Endothelial cell of umbilical vein (primary cell): ENCODE measurements at regions not wholly inside any gene's neighbourhood (a gene's known extent, or its start where the extent isn't known, plus 50 kb on each side); places are given as distances from the start of the nearest gene placed in this dataset.

Source experiments
- BruUV-seq: library from RNA; stranded (reverse); fragments of 400-500 nt; replicated peaks from 2 replicates; lab custom pipeline; 2021; lab: Mats Ljungman, UMichigan
- CTCF ChIA-PET: fragments of 300-600, 350-600 bp; sonication (Branson Sonifier 250); formaldehyde crosslinking; loops from one replicate; lab custom pipeline; 2021; ENCODE audit warnings: antibody characterized with exemption, inconsistent platforms; lab: Charles Lee
- POLR2A ChIA-PET: fragments of 300-600, 350-600 bp; sonication (Branson Sonifier 250); formaldehyde crosslinking; loops from one replicate; lab custom pipeline; 2021; ENCODE audit warnings: antibody characterized with exemption, inconsistent platforms; lab: Charles Lee
- DNase-seq: peaks from one replicate; pipeline ENCODE4 v3.0.0-alpha.2; 2011; ENCODE audit warnings: low read depth, low spot score
- FAIRE-seq: peaks from 2 replicates; lab custom pipeline; 2011; peaks lifted over from hg19 to GRCh38; lab: Jason Lieb, UNC
- H2AFZ ChIP-seq: 2 replicates; pipeline ENCODE4 v1.6.0; 2012; ENCODE audit warnings: low read depth, low read length, control low read depth, inconsistent platforms
- H3K27ac ChIP-seq: 2 replicates; pipeline ENCODE4 v1.5.1; 2011; ENCODE audit warnings: low read depth, mild to moderate bottlenecking, control low read depth, low read length, moderate library complexity; ENCODE audit not compliant: insufficient read depth
- H3K27me3 ChIP-seq, 2 experiments: 2 replicates each; pipeline versions ENCODE4 v1.6.0 to v1.6.1; 2011; ENCODE audit warnings: low read length in 2 of 2, mixed read lengths in 1 of 2; ENCODE audit not compliant: control insufficient read depth in 2 of 2, insufficient read depth in 2 of 2
- H3K36me3 ChIP-seq, 2 experiments: 2 replicates in 1 of 2; 3 replicates in 1 of 2; pipeline ENCODE4 v1.5.1; 2011; ENCODE audit warnings: low read length in 2 of 2, mild to moderate bottlenecking in 1 of 2, moderate library complexity in 1 of 2; ENCODE audit not compliant: control insufficient read depth in 2 of 2, insufficient read depth in 2 of 2; ENCODE audit errors: extremely low read depth in 1 of 2
- H3K4me1 ChIP-seq: 3 replicates; pipeline ENCODE4 v1.5.1; 2011; ENCODE audit warnings: mild to moderate bottlenecking, low read length; ENCODE audit not compliant: control insufficient read depth, insufficient read depth; ENCODE audit errors: extremely low read depth
- H3K4me2 ChIP-seq: 2 replicates; pipeline ENCODE4 v1.6.1; 2011; ENCODE audit warnings: low read length, control low read depth, mixed read lengths; ENCODE audit not compliant: insufficient read depth
- H3K4me3 ChIP-seq, 3 experiments: fragments of 200-600 bp in 1 of 3; sonication (generic), shearing (Covaris generic) in 1 of 3; replicated peaks in 1 of 3; 2 replicates each; pipeline ENCODE4 v1.5.1; 2011 to 2016; ENCODE audit warnings: control low read depth in 3 of 3, low read length in 3 of 3, mild to moderate bottlenecking in 2 of 3, inconsistent platforms in 1 of 3, low read depth in 1 of 3, moderate library complexity in 1 of 3; ENCODE audit not compliant: insufficient read depth in 1 of 3
- H3K79me2 ChIP-seq: 2 replicates; pipeline ENCODE4 v1.6.0; 2012; ENCODE audit warnings: low read length, inconsistent platforms; ENCODE audit not compliant: control insufficient read depth, insufficient read depth
- H3K9ac ChIP-seq: replicated peaks from 2 replicates; pipeline ENCODE3; 2011; ENCODE audit warnings: low read length, control low read depth; ENCODE audit not compliant: insufficient read depth; ENCODE audit errors: extremely low read depth
- H3K9me1 ChIP-seq: replicated peaks from 3 replicates; pipeline ENCODE4 v1.6.0; 2011; ENCODE audit warnings: mild to moderate bottlenecking, low read length; ENCODE audit not compliant: control insufficient read depth, insufficient read depth; ENCODE audit errors: extremely low read depth
- H3K9me3 ChIP-seq: replicated peaks from 2 replicates; pipeline ENCODE4 v1.5.1; 2012; ENCODE audit warnings: low read length, inconsistent platforms; ENCODE audit not compliant: control insufficient read depth, insufficient read depth
- H4K20me1 ChIP-seq: replicated peaks from 2 replicates; pipeline ENCODE3; 2011; ENCODE audit warnings: mild to moderate bottlenecking, low read length; ENCODE audit not compliant: control insufficient read depth, insufficient read depth; ENCODE audit errors: extremely low read depth
- EZH2 ChIP-seq: IDR thresholded peaks from 2 replicates; pipeline ENCODE4 v1.6.1; 2012; ENCODE audit warnings: borderline replicate concordance, low read depth, mild to moderate bottlenecking, moderate library complexity, low read length, inconsistent platforms; ENCODE audit not compliant: severe bottlenecking
- FOS ChIP-seq: IDR thresholded peaks from 2 replicates; pipeline ENCODE4 v1.6.1; 2011; ENCODE audit warnings: mild to moderate bottlenecking, low read length, moderate library complexity, borderline replicate concordance; ENCODE audit not compliant: insufficient read depth
- GATA2 ChIP-seq: IDR thresholded peaks from 2 replicates; pipeline ENCODE4 v1.7.0; 2011; ENCODE audit warnings: low read depth, mild to moderate bottlenecking, moderate library complexity, mixed read lengths, low read length; ENCODE audit not compliant: insufficient read length, insufficient read depth
- JUN ChIP-seq: IDR thresholded peaks from 2 replicates; pipeline ENCODE4 v1.6.1; 2011; ENCODE audit warnings: borderline replicate concordance, low read depth; ENCODE audit not compliant: insufficient read length, insufficient read depth
- MAX ChIP-seq: IDR thresholded peaks from 2 replicates; pipeline ENCODE4 v1.6.1; 2011; ENCODE audit not compliant: insufficient read depth, insufficient read length
- MYC ChIP-seq: IDR thresholded peaks from one replicate; pipeline ENCODE4 v1.6.1; 2011; ENCODE audit warnings: mild to moderate bottlenecking, low read depth, low read length
- POLR2A ChIP-seq: IDR thresholded peaks from 2 replicates; pipeline ENCODE4 v1.6.1; 2012; ENCODE audit warnings: low read depth, mild to moderate bottlenecking, control low read depth, low read length
- POLR2AphosphoS5 ChIP-seq: IDR thresholded peaks from 2 replicates; pipeline ENCODE4 v1.6.1; 2012; ENCODE audit warnings: low read depth, mild to moderate bottlenecking, control low read depth, low read length, moderate library complexity; ENCODE audit not compliant: insufficient read depth
- dilution Hi-C: fragments of 300-500 bp; cut with MboI; formaldehyde crosslinking; loops from one replicate; pipeline ENCODE4 v1.15.0; 2019; ENCODE audit warnings: low sequenced_read_pairs; ENCODE audit not compliant: extremely low pct_ligation_motif_present
- intact Hi-C: fragments of 100-400 bp; cut with micrococcal nuclease; formaldehyde crosslinking; loops from one replicate; pipeline ENCODE4 v1.10.0; 2022
- TF ChIP-seq, protein P1 (sequence below), 2 donors: IDR thresholded peaks; 1 replicate in 1 of 2; 2 replicates in 1 of 2; pipeline ENCODE4 v1.5.1; 2011; ENCODE audit warnings: low read length in 2 of 2, mild to moderate bottlenecking in 2 of 2, moderate library complexity in 2 of 2, control low read depth in 1 of 2, inconsistent platforms in 1 of 2, low read depth in 1 of 2; ENCODE audit not compliant: insufficient read depth in 1 of 2; ENCODE audit errors: extremely low read depth in 1 of 2

DNA sequence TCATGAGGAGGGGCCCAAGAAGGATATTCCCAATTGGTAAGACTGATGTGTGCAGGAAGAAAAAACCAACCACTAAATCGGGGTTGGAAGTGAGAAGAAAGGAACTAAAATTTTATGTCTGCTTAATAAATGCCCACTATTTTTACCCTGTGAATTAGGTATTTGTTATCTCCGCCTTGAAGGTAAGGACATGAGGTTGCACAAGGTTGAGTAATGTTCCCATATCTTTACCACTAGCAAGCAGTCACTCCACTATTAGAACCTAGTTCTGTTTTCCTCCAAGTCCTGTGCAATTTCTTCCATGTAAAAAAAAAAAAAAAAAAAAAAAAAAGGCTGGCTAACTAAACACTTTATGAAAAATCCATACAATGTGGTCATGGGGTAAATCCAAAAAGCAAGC is 318.5 kb upstream of the SLCO3A1 start:
- intact Hi-C loops, result no loop called here
- no peaks in the 10 kb centered on the region for H3K9me1 ChIP-seq

More for the DNA sequence above, 318.5 kb upstream of the SLCO3A1 start:
- Histone ChIP-seq H3K36me3 (no peaks in the 10 kb centered on the region), H3K4me3 (no peak overlapping the region), H3K79me2 (no peaks in the 10 kb centered on the region), H3K4me2 (no peak overlapping the region), H3K9me3 (no peaks in the 10 kb centered on the region), H3K27me3 (no peaks in the 10 kb centered on the region), H3K9ac (no peak overlapping the region), H3K4me1 (no peaks in the 10 kb centered on the region), H4K20me1 (no peaks in the 10 kb centered on the region), H2AFZ (no peak overlapping the region), H3K27ac (no peak overlapping the region)
- FAIRE-seq (no peak), DNase-seq (no peak)
- TF ChIP-seq JUN (no peak), MAX (no peak), POLR2A (no peak), POLR2AphosphoS5 (no peak), MYC (no peak), EZH2 (no peak), GATA2 (no peak), FOS (no peak)
- TF ChIP-seq, protein P1, sequence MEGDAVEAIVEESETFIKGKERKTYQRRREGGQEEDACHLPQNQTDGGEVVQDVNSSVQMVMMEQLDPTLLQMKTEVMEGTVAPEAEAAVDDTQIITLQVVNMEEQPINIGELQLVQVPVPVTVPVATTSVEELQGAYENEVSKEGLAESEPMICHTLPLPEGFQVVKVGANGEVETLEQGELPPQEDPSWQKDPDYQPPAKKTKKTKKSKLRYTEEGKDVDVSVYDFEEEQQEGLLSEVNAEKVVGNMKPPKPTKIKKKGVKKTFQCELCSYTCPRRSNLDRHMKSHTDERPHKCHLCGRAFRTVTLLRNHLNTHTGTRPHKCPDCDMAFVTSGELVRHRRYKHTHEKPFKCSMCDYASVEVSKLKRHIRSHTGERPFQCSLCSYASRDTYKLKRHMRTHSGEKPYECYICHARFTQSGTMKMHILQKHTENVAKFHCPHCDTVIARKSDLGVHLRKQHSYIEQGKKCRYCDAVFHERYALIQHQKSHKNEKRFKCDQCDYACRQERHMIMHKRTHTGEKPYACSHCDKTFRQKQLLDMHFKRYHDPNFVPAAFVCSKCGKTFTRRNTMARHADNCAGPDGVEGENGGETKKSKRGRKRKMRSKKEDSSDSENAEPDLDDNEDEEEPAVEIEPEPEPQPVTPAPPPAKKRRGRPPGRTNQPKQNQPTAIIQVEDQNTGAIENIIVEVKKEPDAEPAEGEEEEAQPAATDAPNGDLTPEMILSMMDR (IDR thresholded peaks at IDR 0.05; ENCODE audit: extremely low read depth in 1 of 2, insufficient read depth in 1 of 2, low read depth in 1 of 2, low read length in 2 of 2), result no peak
- POLR2A ChIA-PET, result no interaction called here
- BruUV-seq, result no TSS peak
- CTCF ChIA-PET, result interaction anchor here (0.6 kb wide), 1 partner anchor 758 kb away, joined by 3 read pairs; no protein-coding TSS in a partner anchor
- dilution Hi-C loops, result no loop called here
